Body of pancreas (tissue), 4 donors: ENCODE measurements at regions not wholly inside any gene's neighbourhood (a gene's known extent, or its start where the extent isn't known, plus 50 kb on each side); places are given as distances from the start of the nearest gene placed in this dataset.

ENCODE experiments used
- CTCF ChIP-seq, 7 experiments: fragments of 450-650 bp in 4 of 7; fragments of 200-600 bp in 3 of 7; sonication (generic) in 3 of 7; IDR thresholded peaks; one replicate each; pipeline ENCODE4 v1.5.1; 2016 to 2019; ENCODE audit warnings: antibody characterized with exemption in 7 of 7
- POLR2A ChIP-seq, 3 donors: fragments of 450-650 bp; IDR thresholded peaks; one replicate each; pipeline ENCODE4 v1.6.1; 2016; ENCODE audit warnings: antibody characterized with exemption in 3 of 3, mild to moderate bottlenecking in 2 of 3

GRCh38 chr1:165052431-165052830 is 304.1 kb downstream of the LMX1A start:
- TF ChIP-seq CTCF (IDR thresholded peaks at IDR 0.05) = no peak
- TF ChIP-seq POLR2A (IDR thresholded peaks at IDR 0.05) = no peak
